Putamen (tissue), 1 donor: ENCODE measurements at regions not wholly inside any gene's neighbourhood (a gene's known extent, or its start where the extent isn't known, plus 50 kb on each side); places are given as distances from the start of the nearest gene placed in this dataset.
A peak's percentile ranks its signal among the peaks of the same experiment; 100 is the strongest.

ENCODE experiments used
- DNase-seq: peaks from one replicate; pipeline ENCODE4 v3.0.0-alpha.2; 2016; ENCODE audit warnings: low spot score

DNA sequence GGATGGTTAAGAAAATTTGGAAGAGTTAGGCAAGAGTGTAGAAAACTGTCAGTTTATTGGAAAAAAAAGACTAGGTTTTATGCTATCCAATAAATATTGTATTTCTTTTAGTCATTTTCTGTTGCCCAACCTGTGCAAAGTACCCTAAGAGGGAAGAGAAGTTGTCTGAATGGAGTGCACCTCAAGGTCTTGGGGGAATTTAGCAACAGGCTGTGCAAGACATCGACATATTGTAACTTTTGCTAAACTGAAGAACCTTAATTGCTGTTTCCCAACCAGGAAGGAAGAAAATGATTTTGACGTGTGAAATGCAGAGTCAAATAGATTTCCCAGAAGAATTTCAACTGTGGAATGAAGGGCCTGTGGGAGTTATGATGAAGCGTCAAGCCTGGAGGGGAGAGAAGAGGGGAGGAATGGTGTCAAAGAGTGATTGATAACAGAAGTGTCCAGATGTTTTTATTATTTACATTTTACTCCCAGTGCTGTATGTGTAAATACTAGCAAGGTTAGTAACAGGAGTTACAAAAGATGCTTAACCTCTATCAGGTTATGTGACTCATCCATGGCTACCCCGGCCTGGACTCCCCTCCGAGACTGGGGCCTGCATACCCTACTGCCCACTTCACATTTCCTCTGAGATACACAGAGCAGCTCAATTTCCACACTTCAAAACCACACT lies 246.8 kb downstream of the MYLK4 start:
- no peak for DNase-seq

DNA sequence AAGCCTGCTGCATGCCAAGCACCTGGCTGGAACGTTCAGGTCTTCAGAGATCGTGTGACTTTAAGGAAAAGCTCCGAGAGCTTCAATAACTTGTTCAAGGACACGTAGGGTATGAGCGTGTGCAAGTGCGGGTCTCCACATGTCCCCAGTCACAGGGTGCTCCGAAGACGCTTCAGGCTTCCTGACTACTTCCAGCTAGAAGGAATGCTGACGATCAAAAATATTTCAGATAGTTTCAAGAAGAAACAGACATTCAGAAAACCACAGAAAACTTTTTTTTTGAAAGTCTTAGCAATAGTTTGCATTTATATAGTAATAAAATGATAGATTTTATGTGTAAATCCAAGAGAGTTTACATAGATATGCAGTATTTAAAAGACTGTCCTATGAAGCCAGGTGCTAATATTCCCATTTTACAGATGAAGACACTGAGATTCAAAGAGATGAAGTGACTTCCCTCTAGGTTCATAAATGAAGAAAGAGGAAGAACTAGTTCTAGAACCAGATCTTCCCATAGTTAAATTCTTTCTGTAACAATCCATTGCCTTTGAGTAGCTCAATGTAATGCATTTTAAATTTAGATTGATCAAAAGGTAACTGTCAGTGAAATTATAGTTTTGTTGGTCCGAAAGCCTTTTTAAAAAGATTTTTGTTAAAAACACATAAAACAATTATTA lies 247.6 kb downstream of the MYLK4 start:
- DNase-seq = no peak

GRCh38 chr6:2502096-2502997 lies 248.4 kb downstream of the MYLK4 start:
- no peak for DNase-seq

DNA sequence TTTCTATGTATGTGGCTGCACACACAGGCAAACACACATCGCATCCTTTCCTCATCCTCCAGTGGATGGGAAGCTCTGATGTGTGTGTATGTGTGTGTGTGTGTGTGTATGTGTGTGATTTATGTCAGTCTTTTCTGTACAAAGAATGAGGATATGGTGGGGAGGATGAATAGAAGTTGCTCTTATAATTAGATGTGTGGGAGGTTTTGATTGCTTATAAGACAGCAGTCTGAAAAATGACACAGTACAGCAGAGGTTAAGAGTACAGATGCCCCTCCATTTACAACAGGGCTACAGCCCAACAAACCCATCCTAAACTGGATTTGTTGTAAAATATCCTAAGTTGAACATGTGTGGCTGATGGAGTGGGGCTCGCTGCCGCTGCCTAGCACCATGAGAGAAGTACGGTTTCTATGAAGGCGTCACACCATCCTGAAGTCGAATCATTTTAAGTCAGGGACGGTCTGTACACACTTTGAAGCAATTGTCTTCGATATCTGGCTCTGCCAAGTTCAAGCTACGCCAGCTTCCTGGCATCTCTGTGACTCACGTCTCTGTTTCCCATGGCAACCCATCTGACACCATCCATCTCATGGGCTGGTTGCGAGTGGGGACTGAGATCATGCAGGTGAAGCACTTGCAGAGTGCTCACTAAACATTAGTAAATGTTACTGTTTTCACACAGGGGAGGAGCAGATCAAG lies 252.6 kb downstream of the MYLK4 start:
- peak; percentile 59 for DNase-seq

- no peak for DNase-seq
Observed at GRCh38 chr6:2496291-2496690, 250.9 kb upstream of the GMDS start.

DNA sequence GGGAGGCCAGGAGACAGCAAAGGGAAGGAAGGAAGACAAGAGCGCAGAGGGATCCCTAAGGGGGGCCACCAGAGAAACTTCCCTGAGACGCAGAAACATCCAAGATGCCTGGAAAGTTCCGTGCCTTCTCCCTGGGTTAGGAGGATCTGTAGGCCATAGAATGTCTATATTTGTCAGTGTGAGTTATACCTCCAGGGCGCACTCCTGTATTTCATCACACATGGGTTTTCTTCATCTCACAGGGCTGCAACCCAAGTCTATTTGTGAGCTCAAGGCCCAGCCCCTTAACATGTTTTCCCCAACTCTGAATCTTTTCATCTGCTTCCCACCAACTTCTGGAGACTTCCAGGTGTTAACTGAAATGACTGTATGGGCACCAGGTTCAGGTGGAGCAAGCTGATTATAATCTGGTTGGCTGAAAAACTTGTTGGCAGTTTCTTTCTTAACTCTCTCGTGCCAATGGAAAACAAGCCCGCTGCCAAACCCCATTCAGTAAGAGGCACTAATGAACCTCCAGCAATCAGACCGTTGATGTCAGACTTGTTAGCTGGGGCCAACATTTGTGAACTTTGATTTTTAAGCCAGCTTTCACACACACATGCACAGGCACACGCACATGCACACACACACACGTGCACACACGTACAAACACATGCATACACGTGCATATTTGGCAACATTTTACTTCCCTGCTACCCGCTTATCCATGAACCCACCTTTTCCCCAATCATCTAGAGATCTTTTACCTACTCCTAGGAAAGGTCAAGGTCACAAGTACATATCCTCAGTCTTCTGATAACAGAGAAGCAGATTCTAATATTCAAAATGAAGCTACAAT lies 247.5 kb upstream of the GMDS start:
- DNase-seq = no peak

GRCh38 chr6:2491137-2491536 lies 245.7 kb upstream of the GMDS start:
- DNase-seq = no peak

- no peak for DNase-seq
Observed at GRCh38 chr6:2488578-2488977, 243.2 kb upstream of the GMDS start.

DNA sequence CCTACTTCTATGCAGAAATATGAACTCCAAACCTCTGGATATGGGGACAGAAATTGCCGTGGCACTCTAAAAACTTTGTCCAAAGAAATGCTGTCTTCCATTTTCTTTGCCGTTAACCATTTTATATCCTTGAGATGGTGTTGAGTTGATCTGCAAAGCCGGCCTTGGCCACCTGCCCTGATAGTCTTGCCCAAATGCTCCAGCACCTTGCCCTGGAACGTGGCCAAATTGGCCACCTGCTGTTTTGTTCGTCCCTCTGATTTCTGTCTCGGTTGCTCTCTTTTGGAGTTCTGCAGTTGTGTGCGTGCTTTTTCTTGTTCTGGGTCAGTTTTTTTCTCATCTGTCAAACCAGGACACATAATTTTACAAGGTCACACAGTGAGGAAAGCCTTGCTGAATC lies 239.7 kb upstream of the GMDS start:
- no peak for DNase-seq

- DNase-seq = no peak
Observed at GRCh38 chr6:2482773-2483172, 237.4 kb upstream of the GMDS start.

DNA sequence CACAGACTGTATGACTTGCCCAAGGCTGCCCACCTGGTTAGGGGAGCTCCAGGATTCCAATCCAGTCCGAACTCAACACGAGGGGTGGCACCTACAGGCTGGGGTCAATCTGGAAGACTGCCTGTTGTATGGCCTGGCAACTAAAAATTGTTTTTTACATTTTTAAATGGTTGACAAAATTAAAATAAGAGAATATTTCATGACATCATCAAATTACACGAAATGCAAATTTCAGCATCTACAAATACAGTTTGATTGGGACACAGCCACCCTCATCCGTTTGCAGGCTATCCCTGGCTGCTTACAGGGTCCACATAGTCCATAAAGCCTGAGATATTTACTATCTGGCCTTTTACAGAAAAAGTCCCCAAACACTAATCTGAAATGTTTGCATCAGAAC lies 235.9 kb upstream of the GMDS start:
- no peak for DNase-seq

- peak; percentile 68 for DNase-seq
Observed at GRCh38 chr6:2480267-2480966, 235.0 kb upstream of the GMDS start.

DNA sequence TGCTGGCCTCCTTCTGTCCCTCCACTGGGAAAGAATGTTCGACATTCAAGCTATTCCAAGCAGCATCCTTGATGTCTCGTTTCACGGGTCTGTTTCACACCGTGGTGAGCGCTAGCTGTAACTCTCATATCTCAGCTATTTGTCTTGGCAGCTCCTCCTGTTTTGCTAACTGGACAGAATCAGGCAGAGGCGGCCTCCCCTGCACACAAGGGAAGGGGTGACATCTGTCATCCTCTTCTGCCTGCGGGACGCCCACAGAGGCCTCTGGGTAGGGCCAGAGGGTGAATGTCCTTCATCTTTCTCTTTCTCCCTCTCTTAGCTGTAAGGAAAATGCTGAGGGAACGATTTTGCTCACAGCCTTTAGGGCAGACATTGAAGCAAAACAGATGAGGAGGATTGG lies 232.8 kb upstream of the GMDS start:
- no peak for DNase-seq

GRCh38 chr6:2477666-2478065 lies 232.3 kb upstream of the GMDS start:
- no peak for DNase-seq

GRCh38 chr6:2477250-2477649 lies 231.8 kb upstream of the GMDS start:
- no peak for DNase-seq

- no peak for DNase-seq
Observed at GRCh38 chr6:2476376-2476775, 231.0 kb upstream of the GMDS start.

DNA sequence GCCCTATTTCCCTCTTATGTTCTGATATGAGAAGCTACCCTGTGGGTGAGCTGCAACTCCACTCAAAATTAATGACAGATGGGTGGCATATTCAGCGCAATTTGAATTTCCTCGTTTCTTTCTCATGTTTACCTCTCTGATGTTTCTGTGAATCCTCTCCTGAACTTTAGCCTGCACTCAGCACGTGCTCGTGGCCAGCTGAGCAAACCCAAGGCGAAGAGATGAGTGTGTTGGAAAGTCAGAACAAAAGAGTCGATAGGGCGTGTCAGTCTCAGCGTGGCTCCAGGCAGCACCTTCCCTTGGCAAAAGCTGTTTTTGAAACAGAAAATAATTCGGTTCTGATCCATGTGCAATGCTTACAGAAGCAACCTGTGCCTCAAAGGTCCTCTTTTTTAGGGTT lies 226.1 kb upstream of the GMDS start:
- no peak for DNase-seq

GRCh38 chr6:2469428-2469827 lies 224.0 kb upstream of the GMDS start:
- DNase-seq = no peak

DNA sequence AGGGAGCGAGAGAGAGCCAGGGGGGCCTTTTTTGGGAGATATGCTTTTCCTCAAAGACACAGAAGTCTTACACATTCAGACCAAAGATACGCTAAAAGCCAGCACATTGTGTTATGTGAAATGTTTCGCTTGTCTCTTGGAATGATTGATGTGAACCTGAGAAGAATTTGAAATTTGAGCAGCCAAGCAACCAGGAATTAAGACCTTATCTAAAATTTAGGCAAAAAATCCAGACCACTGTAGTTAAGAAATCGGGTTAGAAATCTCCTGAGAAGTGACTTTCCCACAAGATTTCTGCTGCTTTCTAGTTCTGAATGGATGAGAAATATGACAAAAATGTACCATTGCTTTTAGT lies 223.2 kb upstream of the GMDS start:
- no peak for DNase-seq

- DNase-seq = no peak
Observed at GRCh38 chr6:2467929-2468600, 222.7 kb upstream of the GMDS start.
